Glutamatergic neuron (in vitro differentiated cells): ENCODE measurements at regions not wholly inside any gene's neighbourhood (a gene's known extent, or its start where the extent isn't known, plus 50 kb on each side); places are given as distances from the start of the nearest gene placed in this dataset.
"Not testable (repeated sequence)": the region's sequence is repeated elsewhere in the genome, so short reads cannot be mapped to it uniquely, and the experiment has no call there.

Source experiments
- DNase-seq: peaks from one replicate; pipeline ENCODE4 v3.0.0; 2022
- H3K27ac Mint-ChIP-seq: one replicate; pipeline ENCODE4 v1.8.0; 2020; ENCODE audit warnings: mild to moderate bottlenecking, mixed read lengths, inconsistent platforms; ENCODE audit not compliant: unreplicated experiment
- H3K27me3 Mint-ChIP-seq: one replicate; pipeline ENCODE4 v1.8.0; 2020; ENCODE audit warnings: mild to moderate bottlenecking, moderate library complexity, mixed read lengths, inconsistent platforms; ENCODE audit not compliant: unreplicated experiment
- H3K36me3 Mint-ChIP-seq: one replicate; pipeline ENCODE4 v1.8.0; 2020; ENCODE audit warnings: mild to moderate bottlenecking, mixed read lengths, inconsistent platforms; ENCODE audit not compliant: unreplicated experiment
- H3K4me1 Mint-ChIP-seq: one replicate; pipeline ENCODE4 v1.8.0; 2020; ENCODE audit warnings: mild to moderate bottlenecking, low read depth, mixed read lengths, inconsistent platforms; ENCODE audit not compliant: unreplicated experiment
- H3K4me3 Mint-ChIP-seq: one replicate; pipeline ENCODE4 v1.8.0; 2020; ENCODE audit warnings: mild to moderate bottlenecking, mixed read lengths, inconsistent platforms; ENCODE audit not compliant: unreplicated experiment
- H3K9me3 Mint-ChIP-seq: one replicate; pipeline ENCODE4 v1.8.0; 2020; ENCODE audit warnings: mild to moderate bottlenecking, moderate library complexity, mixed read lengths, inconsistent platforms; ENCODE audit not compliant: unreplicated experiment
- TF ChIP-seq, protein P1 (sequence below): fragments of 200-600 bp; sonication (generic); IDR thresholded peaks from one replicate; pipeline ENCODE4 v1.5.0; 2021; ENCODE audit not compliant: partially characterized antibody, unreplicated experiment

DNA sequence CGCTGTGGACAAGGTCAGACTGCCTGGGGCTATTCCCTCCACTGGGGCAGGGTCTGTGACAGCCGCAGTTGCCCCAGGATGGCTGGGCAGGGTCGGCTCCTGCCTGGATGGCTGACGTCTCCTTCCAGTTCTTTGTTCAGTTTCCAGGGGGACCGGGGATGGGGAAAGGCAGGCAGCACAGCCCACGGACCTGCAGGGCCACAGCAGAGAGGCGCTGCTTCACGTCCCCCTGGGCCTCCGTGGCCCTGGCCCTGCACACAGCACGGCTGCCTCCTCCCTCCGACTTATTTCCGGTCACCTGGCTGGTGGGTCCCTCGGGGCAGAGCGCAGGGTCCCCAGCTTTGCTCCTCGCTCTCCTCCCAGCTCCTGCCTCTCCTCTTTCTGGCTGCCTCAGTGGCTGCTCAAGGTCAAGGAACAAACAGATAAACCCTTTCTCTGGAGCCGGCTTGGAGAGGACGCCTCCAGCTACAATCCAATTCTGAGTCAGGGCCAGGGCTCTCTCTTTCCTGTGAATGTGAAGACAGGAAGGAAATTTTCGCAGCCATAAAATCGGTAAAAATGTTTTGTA is 169.7 kb downstream of the C9orf50 start:
- H3K27ac Mint-ChIP-seq: no peak overlapping the region
- no peak for DNase-seq
- no peak overlapping the region for H3K4me3 Mint-ChIP-seq
- peaks cover 5% of the 10 kb centered on the region for H3K4me1 Mint-ChIP-seq
- no peaks in the 10 kb centered on the region for H3K9me3 Mint-ChIP-seq
- peaks cover 5% of the 10 kb centered on the region for H3K27me3 Mint-ChIP-seq
- H3K36me3 Mint-ChIP-seq: no peaks in the 10 kb centered on the region
- TF ChIP-seq, protein P1, sequence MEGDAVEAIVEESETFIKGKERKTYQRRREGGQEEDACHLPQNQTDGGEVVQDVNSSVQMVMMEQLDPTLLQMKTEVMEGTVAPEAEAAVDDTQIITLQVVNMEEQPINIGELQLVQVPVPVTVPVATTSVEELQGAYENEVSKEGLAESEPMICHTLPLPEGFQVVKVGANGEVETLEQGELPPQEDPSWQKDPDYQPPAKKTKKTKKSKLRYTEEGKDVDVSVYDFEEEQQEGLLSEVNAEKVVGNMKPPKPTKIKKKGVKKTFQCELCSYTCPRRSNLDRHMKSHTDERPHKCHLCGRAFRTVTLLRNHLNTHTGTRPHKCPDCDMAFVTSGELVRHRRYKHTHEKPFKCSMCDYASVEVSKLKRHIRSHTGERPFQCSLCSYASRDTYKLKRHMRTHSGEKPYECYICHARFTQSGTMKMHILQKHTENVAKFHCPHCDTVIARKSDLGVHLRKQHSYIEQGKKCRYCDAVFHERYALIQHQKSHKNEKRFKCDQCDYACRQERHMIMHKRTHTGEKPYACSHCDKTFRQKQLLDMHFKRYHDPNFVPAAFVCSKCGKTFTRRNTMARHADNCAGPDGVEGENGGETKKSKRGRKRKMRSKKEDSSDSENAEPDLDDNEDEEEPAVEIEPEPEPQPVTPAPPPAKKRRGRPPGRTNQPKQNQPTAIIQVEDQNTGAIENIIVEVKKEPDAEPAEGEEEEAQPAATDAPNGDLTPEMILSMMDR: no peak

DNA sequence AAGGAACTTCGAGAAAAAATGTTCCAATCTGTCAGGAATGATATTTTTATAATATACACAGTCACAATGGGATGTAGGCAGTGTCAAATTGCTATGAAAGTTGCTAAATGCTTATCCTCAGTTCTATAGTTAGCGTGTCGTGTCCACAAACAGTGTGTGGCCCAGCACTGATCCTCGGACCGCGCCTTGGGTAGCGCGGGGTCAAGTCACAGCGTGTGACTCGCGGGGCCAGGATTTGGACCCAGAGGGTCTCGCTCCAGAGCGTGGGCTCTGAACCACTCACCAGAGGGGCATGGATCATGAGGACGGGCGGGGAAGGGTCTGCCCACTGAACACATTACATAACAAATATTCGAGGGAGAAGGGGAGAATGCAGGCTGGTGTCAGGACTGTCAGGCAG is 171.8 kb downstream of the C9orf50 start:
- no peaks in the 10 kb centered on the region for H3K36me3 Mint-ChIP-seq
- H3K4me1 Mint-ChIP-seq: peaks cover 5% of the 10 kb centered on the region
- H3K27ac Mint-ChIP-seq: no peak overlapping the region
- TF ChIP-seq, protein P1: no peak
- H3K4me3 Mint-ChIP-seq: peak overlapping the region; percentile 11
- no peak for DNase-seq
- peaks cover 3% of the 10 kb centered on the region for H3K27me3 Mint-ChIP-seq
- H3K9me3 Mint-ChIP-seq: no peaks in the 10 kb centered on the region

DNA sequence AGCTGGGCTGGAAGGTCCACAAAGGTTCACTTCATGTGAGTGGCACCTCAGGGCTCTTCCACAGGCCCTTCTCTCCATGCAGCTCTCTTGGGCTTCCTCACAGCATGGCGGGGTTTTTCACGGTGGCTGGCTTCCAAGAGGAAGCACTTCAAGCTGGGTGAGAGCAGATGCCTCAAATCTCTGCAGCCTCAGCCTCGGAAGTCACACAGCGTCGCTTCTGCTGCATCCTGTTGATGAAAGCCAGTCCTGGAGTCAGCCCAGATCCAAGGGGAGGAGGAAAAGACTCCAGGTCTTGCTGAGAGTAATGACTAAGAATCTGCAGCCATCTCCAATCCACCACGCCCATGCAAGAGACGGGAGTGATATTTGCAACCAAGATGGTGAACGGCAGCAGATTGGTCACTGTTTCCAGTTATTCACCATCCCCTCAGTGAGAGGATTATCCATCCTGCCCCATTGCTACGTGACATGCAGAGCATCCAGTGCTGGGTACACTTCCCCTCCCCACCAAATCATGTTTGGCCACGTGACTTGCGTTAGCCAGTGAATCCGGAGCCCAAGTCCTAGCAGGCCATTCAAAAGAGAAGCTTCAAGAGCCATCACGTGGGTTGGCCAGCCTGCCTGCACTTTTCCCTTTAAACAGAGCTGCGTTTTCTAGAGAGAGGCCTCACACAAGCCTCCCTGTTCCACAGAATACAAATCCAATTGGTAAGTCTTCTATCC is 173.9 kb downstream of the C9orf50 start:
- Mint-ChIP-seq H3K27me3 (peaks cover 7% of the 10 kb centered on the region), H3K4me3 (no peak overlapping the region), H3K27ac (peak overlapping the region; percentile 48), H3K4me1 (peaks cover 13% of the 10 kb centered on the region), H3K36me3 (no peaks in the 10 kb centered on the region), H3K9me3 (no peaks in the 10 kb centered on the region)
- no peak for DNase-seq
- TF ChIP-seq, protein P1: no peak

DNA sequence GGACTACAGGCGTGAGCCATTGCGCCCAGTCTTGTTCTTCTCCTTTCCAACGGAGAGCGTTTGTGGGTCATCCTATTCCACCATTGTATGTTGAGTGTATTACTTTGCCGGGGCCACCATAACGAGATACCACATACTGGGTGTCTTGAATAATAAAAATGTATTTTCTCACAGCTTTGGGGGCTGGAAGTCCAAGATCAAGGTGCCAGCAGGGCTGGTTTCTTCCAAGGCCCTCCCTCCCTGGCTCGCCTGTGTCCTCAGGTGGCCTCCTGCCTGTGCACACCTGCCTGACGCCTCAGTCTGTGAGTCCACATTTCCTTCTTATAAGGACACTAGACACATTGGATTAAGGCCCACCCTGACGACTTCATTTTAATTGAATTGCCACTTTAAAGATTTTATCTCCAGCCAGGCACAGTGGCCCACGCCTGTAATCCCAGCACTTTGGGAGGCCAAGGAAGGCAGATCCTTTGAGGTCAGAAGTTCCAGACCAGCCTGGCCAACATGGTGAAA is 175.1 kb downstream of the C9orf50 start:
- no peak for DNase-seq
- Mint-ChIP-seq H3K27me3 (peaks cover 8% of the 10 kb centered on the region), H3K4me3 (no peak overlapping the region), H3K27ac (no peak overlapping the region), H3K4me1 (peaks cover 13% of the 10 kb centered on the region), H3K9me3 (no peaks in the 10 kb centered on the region), H3K36me3 (no peaks in the 10 kb centered on the region)
- TF ChIP-seq, protein P1: no peak

DNA sequence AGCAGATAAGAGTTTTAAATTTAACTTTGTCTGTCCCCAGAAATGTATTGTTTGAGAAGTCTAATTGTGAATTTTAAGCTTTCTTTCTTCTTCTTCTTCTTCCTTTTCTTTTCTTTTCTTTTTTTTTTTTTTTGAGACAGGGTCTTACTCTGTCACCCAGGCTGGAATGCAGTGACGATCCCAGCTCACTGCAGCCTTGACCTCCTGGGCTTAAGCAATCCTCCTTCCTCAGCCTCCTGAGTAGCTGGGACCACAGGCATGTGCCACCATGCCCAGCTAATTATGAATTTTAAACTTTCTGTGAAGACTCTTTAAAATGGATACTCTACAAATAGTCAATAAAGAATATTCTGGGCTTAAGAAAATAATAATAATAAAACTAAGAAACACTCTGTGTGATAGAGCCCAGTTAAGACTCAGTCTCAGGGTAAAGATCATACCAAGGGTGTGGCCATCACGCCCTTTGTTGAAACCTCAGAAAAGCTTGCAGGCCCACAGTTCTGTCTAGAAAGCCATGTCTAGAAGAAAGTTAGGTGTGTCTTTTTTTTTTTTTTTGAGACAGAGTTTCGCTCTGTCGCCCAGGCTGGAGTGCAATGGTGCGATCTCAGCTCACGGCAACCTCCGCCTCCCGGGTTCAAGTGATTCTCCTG is 177.3 kb downstream of the C9orf50 start:
- not testable (repeated sequence) for H3K36me3 Mint-ChIP-seq, H3K9me3 Mint-ChIP-seq, H3K27ac Mint-ChIP-seq, DNase-seq, H3K4me3 Mint-ChIP-seq
- peaks cover 13% of the 10 kb centered on the region for H3K4me1 Mint-ChIP-seq
- H3K27me3 Mint-ChIP-seq: peaks cover 21% of the 10 kb centered on the region
